ENCODE measurements at regions not wholly inside any gene's neighbourhood (a gene's known extent, or its start where the extent isn't known, plus 50 kb on each side); places are given as distances from the start of the nearest gene placed in this dataset.

DNA sequence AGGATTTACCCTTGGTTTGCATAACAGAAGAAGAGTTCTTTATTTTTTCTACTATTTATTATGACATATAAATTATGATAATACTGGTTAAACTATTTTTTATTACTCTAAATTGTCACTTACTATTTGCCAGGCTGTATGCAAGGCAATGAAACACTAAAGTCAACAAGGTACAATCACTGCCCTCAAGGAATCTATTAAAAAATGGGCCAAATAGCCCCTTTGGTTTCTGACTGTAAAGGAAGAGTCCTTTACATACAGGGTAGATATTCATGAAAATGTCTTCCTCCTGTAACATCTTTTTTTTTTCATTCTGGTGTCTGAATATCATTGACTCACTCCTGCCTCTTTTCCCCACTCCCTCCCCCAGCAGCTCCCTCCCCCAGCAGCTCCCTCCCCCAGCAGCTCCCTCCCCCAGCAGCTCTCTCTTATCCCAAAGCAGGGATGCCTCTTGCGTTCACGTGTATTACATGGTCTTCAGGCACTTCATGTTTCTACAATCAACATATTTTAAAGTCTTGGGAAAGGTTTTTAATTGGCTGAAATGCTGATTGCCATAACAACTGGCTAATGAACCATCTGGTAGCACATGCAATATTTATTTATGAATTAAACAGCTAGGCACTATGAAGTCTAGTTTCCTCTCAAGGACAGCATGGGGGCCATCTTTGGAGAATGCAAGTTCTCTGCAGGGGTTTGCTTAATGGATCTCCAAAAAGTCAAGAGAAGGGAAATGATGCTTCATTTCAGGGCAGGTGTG is 400.4 kb upstream of the PLXNA2 start:
- TF ChIP-seq POLR2A (IDR thresholded peaks at IDR 0.05; ENCODE audit: low read depth, low read length) (no peak), POLR2AphosphoS5 (IDR thresholded peaks at IDR 0.05; ENCODE audit: low read depth, low read length) (no peak), TAF1 (IDR thresholded peaks at IDR 0.05; ENCODE audit: low read depth, low read length) (no peak), SPI1 (IDR thresholded peaks at IDR 0.05; ENCODE audit: low read depth, low read length) (no peak)

Measured in GM12891 (cell line).